ENCODE measurements at regions not wholly inside any gene's neighbourhood (a gene's known extent, or its start where the extent isn't known, plus 50 kb on each side); places are given as distances from the start of the nearest gene placed in this dataset.
"Not testable (repeated sequence)": the region's sequence is repeated elsewhere in the genome, so short reads cannot be mapped to it uniquely, and the experiment has no call there.

DNA sequence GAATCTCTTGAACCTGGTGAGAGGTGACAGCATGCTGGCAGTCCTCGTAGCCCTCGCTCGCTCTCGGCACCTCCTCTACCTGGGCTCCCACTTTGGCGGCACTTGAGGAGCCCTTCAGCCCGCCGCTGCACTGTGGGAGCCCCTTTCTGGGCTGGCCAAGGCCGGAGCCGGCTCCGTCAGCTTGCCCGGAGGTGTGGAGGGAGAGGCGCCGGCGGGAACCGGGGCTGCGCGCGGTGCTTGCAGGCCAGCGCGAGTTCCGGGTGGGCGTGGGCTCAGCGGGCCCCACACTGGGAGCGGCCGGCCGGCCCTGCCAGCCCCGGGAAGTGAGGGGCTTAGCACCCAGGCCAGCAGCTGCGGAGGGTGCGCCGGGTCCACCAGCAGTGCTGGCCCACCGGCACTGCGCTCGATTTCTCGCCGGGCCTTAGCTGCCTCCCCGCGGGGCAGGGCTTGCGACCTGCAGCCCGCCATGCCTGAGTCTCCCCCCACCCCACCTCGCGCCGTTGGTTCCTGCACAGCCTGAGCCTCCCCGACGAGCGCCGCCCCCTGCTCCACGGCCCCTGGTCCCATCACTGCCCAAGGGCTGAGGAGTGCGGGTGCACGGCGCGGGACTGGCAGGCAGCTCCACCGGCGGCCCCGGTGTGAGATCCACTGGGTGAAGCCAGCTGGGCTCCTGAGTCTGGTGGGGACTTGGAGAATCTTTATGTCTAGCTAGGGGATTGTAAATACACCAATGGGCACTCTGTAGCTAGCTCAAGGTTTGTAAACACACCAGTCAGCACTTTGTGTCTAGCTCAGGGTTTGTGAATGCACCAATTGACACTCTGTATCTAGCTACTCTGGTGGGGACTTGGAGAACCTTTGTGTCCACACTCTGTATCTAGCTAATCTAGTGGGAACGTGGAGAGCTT, 328.3 kb upstream of the KLF4 start:
- TF ChIP-seq, protein P1, sequence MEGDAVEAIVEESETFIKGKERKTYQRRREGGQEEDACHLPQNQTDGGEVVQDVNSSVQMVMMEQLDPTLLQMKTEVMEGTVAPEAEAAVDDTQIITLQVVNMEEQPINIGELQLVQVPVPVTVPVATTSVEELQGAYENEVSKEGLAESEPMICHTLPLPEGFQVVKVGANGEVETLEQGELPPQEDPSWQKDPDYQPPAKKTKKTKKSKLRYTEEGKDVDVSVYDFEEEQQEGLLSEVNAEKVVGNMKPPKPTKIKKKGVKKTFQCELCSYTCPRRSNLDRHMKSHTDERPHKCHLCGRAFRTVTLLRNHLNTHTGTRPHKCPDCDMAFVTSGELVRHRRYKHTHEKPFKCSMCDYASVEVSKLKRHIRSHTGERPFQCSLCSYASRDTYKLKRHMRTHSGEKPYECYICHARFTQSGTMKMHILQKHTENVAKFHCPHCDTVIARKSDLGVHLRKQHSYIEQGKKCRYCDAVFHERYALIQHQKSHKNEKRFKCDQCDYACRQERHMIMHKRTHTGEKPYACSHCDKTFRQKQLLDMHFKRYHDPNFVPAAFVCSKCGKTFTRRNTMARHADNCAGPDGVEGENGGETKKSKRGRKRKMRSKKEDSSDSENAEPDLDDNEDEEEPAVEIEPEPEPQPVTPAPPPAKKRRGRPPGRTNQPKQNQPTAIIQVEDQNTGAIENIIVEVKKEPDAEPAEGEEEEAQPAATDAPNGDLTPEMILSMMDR (IDR thresholded peaks at IDR 0.05) = not testable (repeated sequence)
- TF ChIP-seq POLR2A (IDR thresholded peaks at IDR 0.05) = not testable (repeated sequence)
